ENCODE measurements at regions not wholly inside any gene's neighbourhood (a gene's known extent, or its start where the extent isn't known, plus 50 kb on each side); places are given as distances from the start of the nearest gene placed in this dataset.

GRCh38 chr10:81688459-81688858, 186.5 kb upstream of the NRG3 start:
- TF ChIP-seq, protein P1, sequence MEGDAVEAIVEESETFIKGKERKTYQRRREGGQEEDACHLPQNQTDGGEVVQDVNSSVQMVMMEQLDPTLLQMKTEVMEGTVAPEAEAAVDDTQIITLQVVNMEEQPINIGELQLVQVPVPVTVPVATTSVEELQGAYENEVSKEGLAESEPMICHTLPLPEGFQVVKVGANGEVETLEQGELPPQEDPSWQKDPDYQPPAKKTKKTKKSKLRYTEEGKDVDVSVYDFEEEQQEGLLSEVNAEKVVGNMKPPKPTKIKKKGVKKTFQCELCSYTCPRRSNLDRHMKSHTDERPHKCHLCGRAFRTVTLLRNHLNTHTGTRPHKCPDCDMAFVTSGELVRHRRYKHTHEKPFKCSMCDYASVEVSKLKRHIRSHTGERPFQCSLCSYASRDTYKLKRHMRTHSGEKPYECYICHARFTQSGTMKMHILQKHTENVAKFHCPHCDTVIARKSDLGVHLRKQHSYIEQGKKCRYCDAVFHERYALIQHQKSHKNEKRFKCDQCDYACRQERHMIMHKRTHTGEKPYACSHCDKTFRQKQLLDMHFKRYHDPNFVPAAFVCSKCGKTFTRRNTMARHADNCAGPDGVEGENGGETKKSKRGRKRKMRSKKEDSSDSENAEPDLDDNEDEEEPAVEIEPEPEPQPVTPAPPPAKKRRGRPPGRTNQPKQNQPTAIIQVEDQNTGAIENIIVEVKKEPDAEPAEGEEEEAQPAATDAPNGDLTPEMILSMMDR (IDR thresholded peaks at IDR 0.05; ENCODE audit: control extremely low read depth in 1 of 3, insufficient read depth in 1 of 3, low read depth in 1 of 3, low read length in 3 of 3): no peak
- TF ChIP-seq POLR2A (IDR thresholded peaks at IDR 0.05; ENCODE audit: control extremely low read depth in 1 of 2, low read depth in 2 of 2, low read length in 2 of 2): no peak
